GM18519 (cell line): ENCODE measurements at regions not wholly inside any gene's neighbourhood (a gene's known extent, or its start where the extent isn't known, plus 50 kb on each side); places are given as distances from the start of the nearest gene placed in this dataset.

Experiments
- ATAC-seq: cut with Tn5 transposase; IDR thresholded peaks from one replicate; pipeline ENCODE4 v1.9.1; 2021; ENCODE audit warnings: mild to moderate bottlenecking, moderate library complexity; ENCODE audit not compliant: unreplicated experiment, low FRiP score

- peak; percentile 86 for ATAC-seq
Measured at GRCh38 chr11:95296621-95297025, 65.6 kb upstream of the SESN3 start.

GRCh38 chr11:95296165-95296564 is 65.2 kb upstream of the SESN3 start:
- ATAC-seq: no peak

GRCh38 chr11:95295382-95296149 is 64.6 kb upstream of the SESN3 start:
- no peak for ATAC-seq

GRCh38 chr11:95294701-95295100 is 63.7 kb upstream of the SESN3 start:
- ATAC-seq: no peak

GRCh38 chr11:95293116-95293515 is 62.1 kb upstream of the SESN3 start:
- ATAC-seq: no peak

- ATAC-seq: no peak
Measured at GRCh38 chr11:95291946-95292345, 60.9 kb upstream of the SESN3 start.

- ATAC-seq: no peak
Measured at GRCh38 chr11:95289378-95290101, 58.5 kb upstream of the SESN3 start.

GRCh38 chr11:95284057-95285052 is 53.4 kb upstream of the SESN3 start:
- no peak for ATAC-seq

GRCh38 chr11:95283650-95284049 is 52.6 kb upstream of the SESN3 start:
- no peak for ATAC-seq

- ATAC-seq: no peak
Measured at GRCh38 chr11:95283146-95283545, 52.1 kb upstream of the SESN3 start.

- no peak for ATAC-seq
Measured at GRCh38 chr11:95282291-95282751, 51.3 kb upstream of the SESN3 start.
